Right cardiac atrium (tissue), 5 donors: ENCODE measurements at regions not wholly inside any gene's neighbourhood (a gene's known extent, or its start where the extent isn't known, plus 50 kb on each side); places are given as distances from the start of the nearest gene placed in this dataset.
"Not testable (repeated sequence)": the region's sequence is repeated elsewhere in the genome, so short reads cannot be mapped to it uniquely, and the experiment has no call there.

Experiments used
- ATAC-seq, 2 donors: fragments of 200-7000 bp; cut with Tn5 transposase; one replicate each; pipeline versions ENCODE4 v1.8.0 to v1.9.1; 2020; ENCODE audit warnings: moderate library complexity in 2 of 2, mild to moderate bottlenecking in 1 of 2
- DNase-seq, 3 donors: peaks; one replicate each; pipeline ENCODE4 v3.0.0-alpha.2; 2020
- H3K27ac ChIP-seq: one replicate; pipeline ENCODE4 v1.5.1; 2013; ENCODE audit warnings: mild to moderate bottlenecking, low read length, control low read depth, moderate library complexity
- H3K27me3 ChIP-seq: one replicate; pipeline ENCODE4 v1.6.1; 2013; ENCODE audit not compliant: control insufficient read depth, insufficient read depth
- H3K4me1 ChIP-seq: one replicate; pipeline ENCODE4 v1.6.1; 2013; ENCODE audit warnings: low read length; ENCODE audit not compliant: control insufficient read depth, insufficient read depth
- H3K4me3 ChIP-seq: one replicate; pipeline ENCODE4 v1.5.1; 2013; ENCODE audit warnings: low read length, control low read depth
- H3K9me3 ChIP-seq: one replicate; pipeline ENCODE4 v1.6.1; 2013; ENCODE audit warnings: low read length; ENCODE audit not compliant: control insufficient read depth
- WGBS: extraction: QIAGEN DNeasy Blood & Tissue Kit; methylation state at CpG from one replicate; pipeline ENCODE4 v1.1.7; 2013; 5-methylcytosine and 5-hydroxymethylcytosine counted together
- intact Hi-C, 4 donors: fragments of 100-400 bp; cut with DNase I; formaldehyde crosslinking; loops; one replicate each; pipeline versions ENCODE4 v1.11.0 to v1.14.0; 2022 to 2023
- donor health status: healthy with polysubstance abuse.
- donor health status: DM: no; HTN: yes; CAD: no.
- donor health status: DM: no; HTN: no; CAD: no.
- donor health status: DM: no; HTN: yes; CAD: no; lungs with severe emphysema.
- donor health status: DM: yes; HTN: yes; CAD: no.

DNA sequence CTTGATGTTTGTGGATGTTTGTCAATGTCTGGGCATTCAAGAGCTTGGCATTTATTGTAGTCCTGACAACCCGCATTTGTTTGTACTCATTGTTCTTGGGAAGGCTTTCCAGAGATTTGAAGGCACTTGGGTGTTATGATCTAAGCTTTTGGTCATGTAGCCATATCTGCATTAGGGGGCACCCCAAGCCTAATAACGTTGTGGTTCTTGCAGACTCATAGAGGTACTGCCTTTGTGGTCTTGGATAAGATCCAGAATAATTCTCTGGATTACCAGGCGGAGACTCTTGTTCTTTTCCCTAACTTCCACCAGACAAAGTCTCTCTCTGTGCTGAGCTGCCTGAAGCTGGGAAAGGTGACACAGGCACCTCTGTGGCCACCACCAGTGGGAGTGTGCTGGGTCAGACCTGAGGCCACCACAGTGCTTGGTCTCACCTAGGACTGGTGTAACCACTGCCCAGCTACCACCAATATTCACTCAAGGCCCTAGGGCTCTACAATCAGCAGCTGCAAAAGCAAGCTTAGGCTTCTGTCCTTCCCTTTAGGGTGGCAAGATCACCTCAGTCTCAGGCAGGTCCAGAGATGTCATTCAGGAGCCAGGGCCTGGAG lies 144.4 kb upstream of the TAS2R1 start:
- H3K4me3 ChIP-seq, result no peak overlapping the region
- no peak overlapping the region for H3K27ac ChIP-seq
- WGBS, result 69% methylated on average over 3 of the region's 3 CpGs
- no peaks in the 10 kb centered on the region for H3K27me3 ChIP-seq
- peaks cover 2% of the 10 kb centered on the region for H3K9me3 ChIP-seq
- ATAC-seq (no peak), DNase-seq (no peak)
- intact Hi-C loops, result no loop called here
- no peaks in the 10 kb centered on the region for H3K4me1 ChIP-seq

DNA sequence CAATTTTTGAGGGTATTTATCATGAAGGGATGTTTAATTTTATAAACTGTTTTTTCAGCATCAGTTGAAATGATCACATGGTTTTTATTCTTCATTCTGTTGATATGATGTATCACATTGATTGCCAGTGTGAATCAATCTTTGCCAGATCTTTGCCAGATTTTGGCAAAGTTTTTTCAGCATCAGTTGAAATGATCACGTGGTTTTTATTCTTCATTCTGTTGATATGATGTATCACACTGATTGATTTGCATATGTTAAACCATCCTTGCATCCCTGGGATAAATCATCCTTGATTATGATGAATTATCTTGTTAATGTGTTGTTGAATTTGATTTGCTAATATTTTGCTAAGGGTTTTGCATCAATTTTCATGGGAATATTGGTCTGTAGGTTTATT lies 140.9 kb upstream of the TAS2R1 start:
- intact Hi-C loops, result no loop called here
- H3K9me3 ChIP-seq, result peaks cover 5% of the 10 kb centered on the region
- 53% methylated on average over 1 of the region's 1 CpG for WGBS
- H3K4me1 ChIP-seq, result no peaks in the 10 kb centered on the region
- no peaks in the 10 kb centered on the region for H3K27me3 ChIP-seq
- H3K4me3 ChIP-seq, result no peak overlapping the region
- no peak for ATAC-seq
- no peak overlapping the region for H3K27ac ChIP-seq
- DNase-seq, result no peak

DNA sequence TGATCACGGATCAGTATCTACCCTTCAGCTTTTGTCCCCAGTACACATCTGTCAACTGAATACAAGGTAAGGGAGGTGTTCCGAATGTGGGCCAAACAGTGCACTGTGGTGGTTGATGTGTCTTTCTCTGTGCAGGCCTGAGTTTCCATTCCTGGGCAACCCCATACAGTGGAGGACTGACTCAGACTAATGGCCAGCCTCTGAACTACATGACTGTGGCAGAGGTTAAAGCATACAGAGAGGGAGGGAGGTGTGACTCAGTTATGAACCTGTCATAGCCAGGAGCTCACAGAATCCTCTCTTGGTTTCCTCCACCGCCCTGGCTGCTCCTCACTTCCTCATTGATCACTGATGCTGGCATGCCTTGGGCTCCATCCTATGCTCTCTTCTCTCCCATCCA lies 136.4 kb upstream of the TAS2R1 start:
- no peak overlapping the region for H3K27ac ChIP-seq
- intact Hi-C loops, result no loop called here
- WGBS, result 91% methylated on average over 3 of the region's 3 CpGs

DNA sequence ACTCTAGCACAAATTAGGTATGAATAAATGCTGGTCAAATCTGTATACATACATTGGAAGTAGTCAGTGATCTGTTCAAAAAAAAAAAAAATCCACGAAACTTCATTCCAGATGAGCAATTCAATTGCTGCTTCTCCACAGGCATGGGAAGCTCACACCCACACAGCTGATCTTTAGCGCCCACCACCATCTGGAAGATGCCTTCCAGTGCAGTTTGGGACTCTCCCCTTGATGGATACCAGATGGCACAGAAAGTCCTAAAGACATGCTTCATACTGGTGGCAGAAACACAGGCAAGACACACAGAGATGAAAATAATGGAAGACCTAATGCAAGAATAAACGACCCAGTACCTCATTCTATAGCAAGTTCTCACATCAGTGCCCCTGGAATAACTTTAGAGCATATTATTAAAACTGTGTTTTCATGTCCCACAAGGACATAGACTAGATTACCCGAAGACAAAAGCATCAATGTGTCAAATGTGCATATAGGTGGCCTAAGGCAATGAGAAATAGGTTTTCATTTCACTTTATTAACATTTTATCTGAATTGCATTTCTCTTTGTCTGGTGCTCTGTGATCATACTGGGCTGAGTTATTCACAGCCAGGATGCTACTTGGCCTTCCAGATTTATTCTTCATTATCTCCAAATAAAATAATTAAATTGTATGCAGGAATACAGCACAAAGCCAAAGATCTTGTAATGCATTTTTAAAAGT lies 135.4 kb upstream of the TAS2R1 start:
- DNase-seq, result no peak
- H3K27ac ChIP-seq, result no peak overlapping the region
- H3K27me3 ChIP-seq, result no peaks in the 10 kb centered on the region
- no peaks in the 10 kb centered on the region for H3K4me1 ChIP-seq
- H3K9me3 ChIP-seq, result peaks cover 5% of the 10 kb centered on the region
- no peak for ATAC-seq
- WGBS, result 57% methylated on average over 4 of the region's 4 CpGs
- intact Hi-C loops, result no loop called here
- no peak overlapping the region for H3K4me3 ChIP-seq

More for the DNA sequence above, 136.4 kb upstream of the TAS2R1 start:
- Histone ChIP-seq H3K27me3 (no peaks in the 10 kb centered on the region), H3K4me3 (no peak overlapping the region), H3K4me1 (no peaks in the 10 kb centered on the region), H3K9me3 (peaks cover 5% of the 10 kb centered on the region)
- DNase-seq, result no peak
- ATAC-seq, result no peak

DNA sequence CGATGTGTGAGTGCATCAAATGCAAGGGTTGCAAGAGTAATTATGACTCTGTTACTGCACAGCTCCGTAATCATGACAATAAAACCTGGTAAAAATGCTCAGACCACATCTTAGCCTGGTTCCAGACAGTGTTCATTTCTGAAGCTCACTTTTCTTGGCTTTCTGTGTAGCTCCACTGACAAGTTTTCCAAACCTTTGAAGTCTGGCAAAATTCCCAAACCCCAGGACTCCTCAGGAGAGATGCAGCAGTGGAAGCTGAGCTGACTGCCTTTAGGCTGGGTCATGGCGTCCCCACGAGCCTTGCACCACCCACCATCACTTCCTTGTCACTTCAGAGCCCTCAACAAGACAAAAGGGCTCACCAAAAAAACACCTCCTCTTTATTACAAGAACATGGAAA lies 131.6 kb upstream of the TAS2R1 start:
- no peak for ATAC-seq
- WGBS, result 62% methylated on average over 4 of the region's 4 CpGs
- no peak overlapping the region for H3K27ac ChIP-seq
- H3K9me3 ChIP-seq, result peaks cover 6% of the 10 kb centered on the region
- H3K4me1 ChIP-seq, result no peaks in the 10 kb centered on the region
- no peak for DNase-seq
- intact Hi-C loops, result no loop called here
- H3K4me3 ChIP-seq, result no peak overlapping the region
- no peaks in the 10 kb centered on the region for H3K27me3 ChIP-seq

DNA sequence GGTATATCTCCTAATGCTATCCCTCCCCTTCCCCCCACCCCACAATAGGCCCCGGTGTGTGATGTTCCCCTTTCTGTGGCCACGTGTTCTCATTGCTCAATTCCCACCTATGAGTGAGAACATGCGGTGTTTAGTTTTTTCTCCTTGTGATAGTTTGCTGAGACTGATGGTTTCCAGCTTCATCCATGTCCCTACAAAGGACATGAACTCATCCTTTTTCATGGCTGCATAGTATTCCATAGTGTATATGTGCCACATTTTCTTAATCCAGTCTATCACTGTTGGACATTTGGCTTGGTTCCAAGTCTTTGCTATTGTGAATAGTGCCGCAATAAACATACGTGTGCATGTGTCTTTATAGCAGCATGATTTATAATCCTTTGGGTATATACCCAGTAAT lies 122.5 kb upstream of the TAS2R1 start:
- intact Hi-C loops, H3K4me3 ChIP-seq, ATAC-seq, H3K4me1 ChIP-seq, H3K27me3 ChIP-seq, DNase-seq, H3K9me3 ChIP-seq, H3K27ac ChIP-seq: not testable (repeated sequence)
- 94% methylated on average over 3 of the region's 5 CpGs for WGBS

DNA sequence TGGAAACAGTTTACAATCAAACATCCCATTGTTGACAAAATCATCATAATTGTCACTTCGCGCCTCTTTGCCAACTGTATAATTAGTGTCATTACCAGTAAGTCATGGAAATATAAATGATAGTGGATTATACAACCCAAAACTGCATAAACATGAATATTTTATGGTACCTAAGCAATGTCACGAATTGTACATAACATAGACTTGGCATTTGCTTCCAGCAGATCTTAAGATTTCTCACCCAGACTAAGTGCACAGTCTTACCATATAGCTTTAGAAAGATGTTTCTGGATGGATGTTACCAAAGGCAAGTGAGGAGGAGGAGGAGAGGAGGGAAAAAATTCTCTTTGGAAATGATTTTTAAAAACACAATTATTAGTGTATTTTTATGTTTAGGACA lies 113.4 kb upstream of the TAS2R1 start:
- no peak for DNase-seq
- peaks cover 1% of the 10 kb centered on the region for H3K9me3 ChIP-seq
- 87% methylated on average over 3 of the region's 3 CpGs for WGBS
- intact Hi-C loops, result no loop called here
- no peak overlapping the region for H3K4me3 ChIP-seq
- H3K4me1 ChIP-seq, result no peaks in the 10 kb centered on the region
- ATAC-seq, result no peak
- H3K27ac ChIP-seq, result no peak overlapping the region
- H3K27me3 ChIP-seq, result no peaks in the 10 kb centered on the region

DNA sequence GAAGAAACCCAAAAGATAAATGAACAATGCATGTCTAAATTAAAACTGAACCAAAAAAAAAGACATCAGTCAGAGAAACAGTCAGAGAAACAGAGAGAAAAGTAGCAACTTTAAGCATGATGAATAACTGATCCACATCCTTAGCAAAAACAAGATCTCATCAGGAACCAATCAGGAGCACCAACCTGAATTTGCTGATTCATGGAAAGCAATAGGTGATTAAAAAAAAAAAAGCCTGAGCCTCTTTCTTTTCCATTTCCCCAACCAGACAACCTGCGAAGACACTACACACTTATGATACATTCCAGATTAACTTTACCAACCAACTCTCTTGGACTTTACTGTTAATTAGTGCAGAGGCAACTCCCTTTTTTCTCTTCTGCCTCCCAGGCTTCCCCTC lies 112.7 kb upstream of the TAS2R1 start:
- H3K27ac ChIP-seq, result no peak overlapping the region
- no peaks in the 10 kb centered on the region for H3K4me1 ChIP-seq
- ATAC-seq (no peak), DNase-seq (no peak)
- H3K4me3 ChIP-seq, result no peak overlapping the region
- WGBS, result 93% methylated on average over 1 of the region's 1 CpG
- intact Hi-C loops, result no loop called here
- H3K9me3 ChIP-seq, result peaks cover 1% of the 10 kb centered on the region
- no peaks in the 10 kb centered on the region for H3K27me3 ChIP-seq

DNA sequence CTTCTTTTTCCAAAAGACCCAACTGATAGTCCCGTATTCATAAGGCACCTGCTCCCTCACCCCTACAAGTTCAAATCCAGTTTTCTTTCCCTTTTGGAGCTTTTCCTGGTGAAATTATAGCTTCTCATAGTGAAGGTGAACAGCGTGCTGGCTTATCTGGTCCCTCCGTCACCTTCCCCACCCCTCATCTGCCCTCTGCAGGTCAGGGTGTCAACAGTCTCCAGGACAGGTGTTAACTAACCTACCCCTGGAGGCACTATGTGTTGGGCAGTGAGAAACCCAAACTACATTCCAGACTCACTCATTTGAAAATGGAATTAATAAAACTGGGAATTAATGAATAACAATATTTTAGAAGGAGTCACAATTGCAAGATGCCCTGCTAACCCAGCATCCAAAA lies 109.0 kb upstream of the TAS2R1 start:
- no peak overlapping the region for H3K4me3 ChIP-seq
- ATAC-seq (no peak), DNase-seq (no peak)
- H3K9me3 ChIP-seq, result peaks cover 2% of the 10 kb centered on the region
- H3K27ac ChIP-seq, result no peak overlapping the region
- 83% methylated on average over 3 of the region's 3 CpGs for WGBS
- H3K27me3 ChIP-seq, result no peaks in the 10 kb centered on the region
- H3K4me1 ChIP-seq, result no peaks in the 10 kb centered on the region
- intact Hi-C loops, result no loop called here

DNA sequence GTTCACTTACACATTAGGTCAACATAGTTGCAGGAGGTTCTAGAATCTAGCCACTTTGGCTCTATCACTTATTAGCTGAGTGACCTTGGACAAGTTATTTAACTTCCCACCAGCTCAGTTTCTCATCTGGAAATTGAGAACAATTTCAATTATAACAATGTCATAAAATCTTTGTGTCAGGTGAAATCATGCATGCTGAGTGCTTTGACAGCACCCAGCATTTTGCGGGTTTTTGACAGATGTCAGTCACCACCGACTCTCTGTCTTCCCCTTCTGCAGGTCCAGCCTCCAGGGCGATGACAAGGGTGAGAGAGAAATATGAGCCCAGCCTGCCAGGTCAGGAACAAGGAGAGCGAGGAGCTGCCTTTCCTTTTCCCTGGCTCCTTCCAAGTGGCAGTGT lies 107.1 kb upstream of the TAS2R1 start:
- Histone ChIP-seq H3K27me3 (no peaks in the 10 kb centered on the region), H3K4me1 (no peaks in the 10 kb centered on the region), H3K9me3 (peaks cover 2% of the 10 kb centered on the region), H3K27ac (no peak overlapping the region), H3K4me3 (no peak overlapping the region)
- intact Hi-C loops, result no loop called here
- ATAC-seq (no peak), DNase-seq (no peak)
- 77% methylated on average over 4 of the region's 4 CpGs for WGBS

DNA sequence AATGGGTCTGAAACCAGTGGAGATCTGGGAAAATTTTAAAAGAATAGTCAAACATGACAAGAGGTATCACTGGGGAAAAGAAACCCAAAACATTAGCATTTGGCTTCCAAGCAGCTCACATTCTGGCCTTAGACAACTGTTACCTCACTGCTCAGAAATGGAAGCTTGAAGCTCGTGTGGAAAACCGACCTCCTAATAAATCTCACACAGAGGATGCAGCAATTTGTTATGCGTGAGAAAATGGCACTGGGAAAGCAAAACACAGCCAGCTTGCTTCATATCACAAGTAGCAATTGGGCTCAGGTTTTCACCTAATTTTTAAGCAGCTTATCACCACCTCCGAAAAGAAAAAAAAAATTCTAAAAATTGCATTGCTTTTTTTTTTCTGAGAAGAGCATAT lies 103.3 kb upstream of the TAS2R1 start:
- Histone ChIP-seq H3K4me3 (no peak overlapping the region), H3K27me3 (no peaks in the 10 kb centered on the region), H3K4me1 (no peaks in the 10 kb centered on the region), H3K9me3 (peaks cover 4% of the 10 kb centered on the region), H3K27ac (no peak overlapping the region)
- ATAC-seq, result no peak
- WGBS, result 63% methylated on average over 4 of the region's 4 CpGs
- DNase-seq, result no peak
- intact Hi-C loops, result no loop called here

DNA sequence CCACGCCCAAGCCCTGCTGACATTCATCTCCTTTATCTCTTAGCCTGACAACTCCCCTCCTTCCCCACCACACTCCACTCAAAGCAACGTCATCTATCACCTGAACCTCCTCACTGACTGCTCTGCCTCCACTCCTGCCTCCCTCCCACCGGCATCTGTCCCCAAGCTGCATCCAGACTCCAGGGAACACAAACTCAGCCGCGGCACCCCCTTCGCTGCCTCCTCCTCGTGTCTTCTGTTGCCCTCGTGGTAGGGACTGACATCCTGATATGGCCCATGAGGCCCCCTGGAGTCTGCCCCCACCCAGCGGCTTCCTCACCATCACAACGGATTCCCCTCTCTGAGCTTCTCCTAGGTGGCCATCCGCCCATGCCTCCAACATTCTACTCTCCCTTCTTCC lies 101.0 kb upstream of the TAS2R1 start:
- no peak for ATAC-seq
- intact Hi-C loops, result no loop called here
- H3K9me3 ChIP-seq, result peaks cover 4% of the 10 kb centered on the region
- no peak overlapping the region for H3K27ac ChIP-seq
- no peak overlapping the region for H3K4me3 ChIP-seq
- H3K4me1 ChIP-seq, result no peaks in the 10 kb centered on the region
- H3K27me3 ChIP-seq, result no peaks in the 10 kb centered on the region
- WGBS, result 76% methylated on average over 11 of the region's 11 CpGs
- no peak for DNase-seq
